Testis (tissue), 2 donors: ENCODE measurements at regions not wholly inside any gene's neighbourhood (a gene's known extent, or its start where the extent isn't known, plus 50 kb on each side); places are given as distances from the start of the nearest gene placed in this dataset.
"Not testable (repeated sequence)": the region's sequence is repeated elsewhere in the genome, so short reads cannot be mapped to it uniquely, and the experiment has no call there.

Experiments used
- DNase-seq: peaks from one replicate; pipeline ENCODE4 v3.0.0-alpha.2; 2019
- H3K27ac ChIP-seq, 2 donors: fragments of 200-600 bp; sonication (generic); one replicate each; pipeline ENCODE4 v1.5.1; 2019
- H3K27me3 ChIP-seq: fragments of 200-600 bp; sonication (generic); one replicate; pipeline ENCODE4 v1.5.1; 2019
- H3K36me3 ChIP-seq: fragments of 200-600 bp; sonication (generic); one replicate; pipeline ENCODE4 v1.5.1; 2017; ENCODE audit warnings: low read depth; ENCODE audit errors: missing control alignments
- H3K4me1 ChIP-seq: fragments of 200-600 bp; sonication (generic); one replicate; pipeline ENCODE4 v1.5.1; 2019
- H3K4me3 ChIP-seq, 2 donors: fragments of 200-600 bp; sonication (generic); one replicate each; pipeline ENCODE4 v1.5.1; 2017 to 2019
- H3K9me3 ChIP-seq: fragments of 200-600 bp; sonication (generic); one replicate; pipeline ENCODE4 v1.5.1; 2017
- POLR2A ChIP-seq: fragments of 450-650 bp; IDR thresholded peaks from one replicate; pipeline ENCODE4 v1.6.1; 2017; ENCODE audit warnings: antibody characterized with exemption, mild to moderate bottlenecking, moderate library complexity
- WGBS, 2 donors: methylation state at CpG; one replicate each; pipeline ENCODE4 v1.1.5; 2018; 5-methylcytosine and 5-hydroxymethylcytosine counted together
- intact Hi-C: fragments of 100-400 bp; cut with DNase I; formaldehyde crosslinking; loops from one replicate; pipeline ENCODE4 v1.15.1; 2023; ENCODE audit warnings: low total_unique reads
- TF ChIP-seq, protein P1 (sequence below), 3 experiments: fragments of 450-650 bp in 2 of 3; fragments of 200-600 bp in 1 of 3; sonication (generic) in 1 of 3; IDR thresholded peaks; one replicate each; pipeline ENCODE4 v1.5.1; 2016 to 2019; ENCODE audit warnings: antibody characterized with exemption in 3 of 3, mild to moderate bottlenecking in 2 of 3, moderate library complexity in 1 of 3

DNA sequence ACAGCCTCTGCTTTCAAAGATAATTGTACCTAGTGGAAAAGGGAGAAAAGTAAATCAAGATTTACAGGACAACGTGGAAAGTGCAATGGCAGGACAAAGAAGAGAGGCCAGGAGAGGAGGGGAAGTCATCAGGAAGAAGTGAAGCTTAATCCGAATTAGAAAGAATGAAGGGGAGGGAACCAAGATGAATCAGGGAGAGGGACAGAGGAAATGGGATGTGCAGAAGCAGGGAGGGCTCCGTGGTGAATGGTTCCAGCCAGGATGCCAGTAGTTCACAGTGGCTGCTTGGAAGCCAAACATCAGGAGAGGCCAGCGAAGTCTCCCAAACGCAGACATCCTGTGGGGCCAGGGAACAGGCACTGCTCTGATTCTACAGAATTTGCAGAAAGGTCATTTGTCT, 144.4 kb downstream of the LIG4 start:
- H3K4me1 ChIP-seq = no peaks in the 10 kb centered on the region
- 45 to 53% methylated on average over 5 of the region's 5 CpGs for WGBS, 2 donors
- TF ChIP-seq, protein P1, sequence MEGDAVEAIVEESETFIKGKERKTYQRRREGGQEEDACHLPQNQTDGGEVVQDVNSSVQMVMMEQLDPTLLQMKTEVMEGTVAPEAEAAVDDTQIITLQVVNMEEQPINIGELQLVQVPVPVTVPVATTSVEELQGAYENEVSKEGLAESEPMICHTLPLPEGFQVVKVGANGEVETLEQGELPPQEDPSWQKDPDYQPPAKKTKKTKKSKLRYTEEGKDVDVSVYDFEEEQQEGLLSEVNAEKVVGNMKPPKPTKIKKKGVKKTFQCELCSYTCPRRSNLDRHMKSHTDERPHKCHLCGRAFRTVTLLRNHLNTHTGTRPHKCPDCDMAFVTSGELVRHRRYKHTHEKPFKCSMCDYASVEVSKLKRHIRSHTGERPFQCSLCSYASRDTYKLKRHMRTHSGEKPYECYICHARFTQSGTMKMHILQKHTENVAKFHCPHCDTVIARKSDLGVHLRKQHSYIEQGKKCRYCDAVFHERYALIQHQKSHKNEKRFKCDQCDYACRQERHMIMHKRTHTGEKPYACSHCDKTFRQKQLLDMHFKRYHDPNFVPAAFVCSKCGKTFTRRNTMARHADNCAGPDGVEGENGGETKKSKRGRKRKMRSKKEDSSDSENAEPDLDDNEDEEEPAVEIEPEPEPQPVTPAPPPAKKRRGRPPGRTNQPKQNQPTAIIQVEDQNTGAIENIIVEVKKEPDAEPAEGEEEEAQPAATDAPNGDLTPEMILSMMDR (IDR thresholded peaks at IDR 0.05) = no peak
- no peak for TF ChIP-seq POLR2A
- H3K36me3 ChIP-seq = no peaks in the 10 kb centered on the region
- intact Hi-C loops = no loop called here
- no peak overlapping the region for H3K27ac ChIP-seq
- no peaks in the 10 kb centered on the region for H3K9me3 ChIP-seq
- no peak overlapping the region for H3K4me3 ChIP-seq
- H3K27me3 ChIP-seq = no peaks in the 10 kb centered on the region
- no peak for DNase-seq

DNA sequence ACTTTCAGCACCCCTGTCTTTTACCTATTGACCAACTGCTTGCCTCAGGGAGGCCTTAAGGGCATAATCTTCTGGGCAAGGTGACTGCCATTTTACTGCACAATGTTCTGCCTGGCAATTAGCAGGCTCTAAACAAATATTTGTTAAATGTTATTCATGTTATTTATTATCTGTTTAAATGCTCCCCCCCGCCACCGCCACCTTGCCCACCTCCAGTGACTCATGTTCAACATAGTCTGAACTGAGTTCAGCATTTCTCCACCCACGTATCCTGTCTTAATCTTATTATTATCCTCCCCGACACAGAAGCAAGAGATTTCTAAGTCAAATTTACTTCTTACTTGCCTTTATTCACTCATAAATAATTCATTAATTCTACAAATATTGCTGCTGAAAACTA, 144.8 kb downstream of the LIG4 start:
- Histone ChIP-seq H3K27me3 (no peaks in the 10 kb centered on the region), H3K4me3 (no peak overlapping the region), H3K4me1 (no peaks in the 10 kb centered on the region), H3K27ac (no peak overlapping the region), H3K36me3 (no peaks in the 10 kb centered on the region), H3K9me3 (no peaks in the 10 kb centered on the region)
- 81 to 82% methylated on average over 4 of the region's 4 CpGs for WGBS, 2 donors
- DNase-seq = no peak
- TF ChIP-seq, protein P1 (IDR thresholded peaks at IDR 0.05) = no peak
- no peak for TF ChIP-seq POLR2A
- intact Hi-C loops = no loop called here

GRCh38 chr13:108069521-108070210, 145.7 kb downstream of the LIG4 start:
- 65 to 75% methylated on average over 4 of the region's 4 CpGs for WGBS, 2 donors
- no peak overlapping the region for H3K27ac ChIP-seq
- no peak for TF ChIP-seq POLR2A
- TF ChIP-seq, protein P1 (IDR thresholded peaks at IDR 0.05) = no peak
- no peaks in the 10 kb centered on the region for H3K36me3 ChIP-seq
- DNase-seq = no peak
- intact Hi-C loops = no loop called here
- no peaks in the 10 kb centered on the region for H3K9me3 ChIP-seq
- no peaks in the 10 kb centered on the region for H3K4me1 ChIP-seq
- no peaks in the 10 kb centered on the region for H3K27me3 ChIP-seq
- H3K4me3 ChIP-seq = no peak overlapping the region

GRCh38 chr13:108064372-108064771, 151.0 kb downstream of the LIG4 start:
- DNase-seq, H3K27me3 ChIP-seq, H3K9me3 ChIP-seq, H3K4me3 ChIP-seq, H3K36me3 ChIP-seq, intact Hi-C loops, H3K27ac ChIP-seq, H3K4me1 ChIP-seq: not testable (repeated sequence)
- WGBS, 2 donors = 72 to 77% methylated on average over 1 of the region's 1 CpG

GRCh38 chr13:108060111-108060510, 155.2 kb downstream of the LIG4 start:
- Histone ChIP-seq H3K9me3 (no peaks in the 10 kb centered on the region), H3K27me3 (no peaks in the 10 kb centered on the region), H3K27ac (no peak overlapping the region), H3K4me3 (no peak overlapping the region), H3K4me1 (no peaks in the 10 kb centered on the region), H3K36me3 (no peaks in the 10 kb centered on the region)
- 82 to 85% methylated on average over 6 of the region's 6 CpGs for WGBS, 2 donors
- TF ChIP-seq, protein P1 (IDR thresholded peaks at IDR 0.05) = no peak
- TF ChIP-seq POLR2A = no peak
- intact Hi-C loops = no loop called here
- DNase-seq = no peak
